Lung (tissue), 11 donors: ENCODE measurements at regions not wholly inside any gene's neighbourhood (a gene's known extent, or its start where the extent isn't known, plus 50 kb on each side); places are given as distances from the start of the nearest gene placed in this dataset.

Experiments used
- ATAC-seq: fragments of 200-7000 bp; cut with Tn5 transposase; one replicate; pipeline ENCODE4 v1.9.1; 2020; ENCODE audit warnings: moderate number of reproducible peaks; ENCODE audit not compliant: insufficient read depth, low FRiP score
- DNase-seq, 3 donors: peaks; one replicate each; pipeline ENCODE4 v3.0.0-alpha.2; 2013 to 2017
- H3K27ac ChIP-seq, 2 donors: one replicate each; pipeline ENCODE4 v1.5.1; 2013; ENCODE audit warnings: mild to moderate bottlenecking in 2 of 2, moderate library complexity in 2 of 2, control low read depth in 1 of 2, inconsistent platforms in 1 of 2, low read depth in 1 of 2, low read length in 1 of 2
- H3K27me3 ChIP-seq, 3 donors: one replicate each; pipeline ENCODE4 v1.5.1; 2013; ENCODE audit warnings: low read length in 2 of 3; ENCODE audit not compliant: control insufficient read depth in 3 of 3, insufficient read depth in 3 of 3
- H3K36me3 ChIP-seq, 4 donors: one replicate each; pipeline ENCODE4 v1.5.1; 2013; ENCODE audit warnings: low read length in 4 of 4, mild to moderate bottlenecking in 1 of 4, moderate library complexity in 1 of 4; ENCODE audit not compliant: control insufficient read depth in 4 of 4, insufficient read depth in 4 of 4
- H3K4me1 ChIP-seq, 5 donors: one replicate each; pipeline ENCODE4 v1.5.1; 2013; ENCODE audit warnings: low read length in 5 of 5, mild to moderate bottlenecking in 2 of 5, moderate library complexity in 1 of 5; ENCODE audit not compliant: control insufficient read depth in 5 of 5, insufficient read depth in 5 of 5
- H3K4me3 ChIP-seq: one replicate; pipeline ENCODE4 v1.5.1; 2013; ENCODE audit warnings: mild to moderate bottlenecking, control low read depth, moderate library complexity
- H3K9ac ChIP-seq, 2 donors: one replicate each; pipeline ENCODE4 v1.5.1; 2013; ENCODE audit warnings: low read length in 2 of 2, control low read depth in 1 of 2; ENCODE audit not compliant: insufficient read depth in 1 of 2
- H3K9me3 ChIP-seq, 4 donors: one replicate each; pipeline ENCODE4 v1.5.1; 2013; ENCODE audit warnings: low read length in 3 of 4, mild to moderate bottlenecking in 1 of 4, moderate library complexity in 1 of 4; ENCODE audit not compliant: control insufficient read depth in 4 of 4, insufficient read depth in 3 of 4
- CTCF ChIP-seq: IDR thresholded peaks from 2 replicates; pipeline ENCODE4 v1.5.1; 2012; ENCODE audit warnings: mild to moderate bottlenecking; ENCODE audit errors: control extremely low read depth, extremely low read depth
- WGBS, 2 donors: extraction: QIAGEN DNeasy Blood & Tissue Kit; methylation state at CpG; one replicate each; pipeline ENCODE4 v1.1.7; 2013; 5-methylcytosine and 5-hydroxymethylcytosine counted together
- donor health status: control.
- donor health status: control.
- donor health status: Bipolar disorder and iron deficiency.
- donor health status: healthy.
- donor health status: DM: yes; HTN: yes; CAD: no.

GRCh38 chr6:149196091-149196490 lies 121.4 kb upstream of the TAB2 start:
- no peaks in the 10 kb centered on the region for H3K27me3 ChIP-seq

GRCh38 chr6:149197482-149197881 lies 120.0 kb upstream of the TAB2 start:
- no peak for TF ChIP-seq CTCF
- no peaks in the 10 kb centered on the region for H3K27me3 ChIP-seq

More at GRCh38 chr6:149196091-149196490, 121.4 kb upstream of the TAB2 start:
- WGBS, 2 donors: 95 to 97% methylated on average over 3 of the region's 3 CpGs
- no peak for TF ChIP-seq CTCF
- Histone ChIP-seq H3K9ac (no peak overlapping the region), H3K4me1 (peaks cover 0 to 4% (median 0%) of the 10 kb centered on the region in 5 donors), H3K4me3 (no peak overlapping the region), H3K9me3 (peaks cover 0 to 8% (median 0%) of the 10 kb centered on the region in 4 donors), H3K36me3 (no peaks in the 10 kb centered on the region), H3K27ac (no peak overlapping the region)
- no peak for ATAC-seq
- no peak for DNase-seq

GRCh38 chr6:149198265-149198664 lies 119.2 kb upstream of the TAB2 start:
- 90 to 96% methylated on average over 3 of the region's 3 CpGs for WGBS, 2 donors
- ATAC-seq (no peak), DNase-seq (no peak)
- Histone ChIP-seq H3K4me1 (peaks cover 0 to 4% (median 1%) of the 10 kb centered on the region in 5 donors), H3K9ac (no peak overlapping the region), H3K27me3 (no peaks in the 10 kb centered on the region), H3K36me3 (no peaks in the 10 kb centered on the region), H3K27ac (no peak overlapping the region), H3K4me3 (no peak overlapping the region), H3K9me3 (peaks cover 0 to 8% (median 0%) of the 10 kb centered on the region in 4 donors)
- no peak for TF ChIP-seq CTCF

More at GRCh38 chr6:149197482-149197881, 120.0 kb upstream of the TAB2 start:
- DNase-seq (no peak), ATAC-seq (no peak)
- H3K27ac ChIP-seq: no peak overlapping the region
- H3K36me3 ChIP-seq: no peaks in the 10 kb centered on the region
- peaks cover 0 to 8% (median 0%) of the 10 kb centered on the region in 4 donors for H3K9me3 ChIP-seq
- peaks cover 0 to 4% (median 0%) of the 10 kb centered on the region in 5 donors for H3K4me1 ChIP-seq
- no peak overlapping the region for H3K9ac ChIP-seq
- no peak overlapping the region for H3K4me3 ChIP-seq
